SK-N-SH (cell line): ENCODE measurements at regions not wholly inside any gene's neighbourhood (a gene's known extent, or its start where the extent isn't known, plus 50 kb on each side); places are given as distances from the start of the nearest gene placed in this dataset.
"Not testable (repeated sequence)": the region's sequence is repeated elsewhere in the genome, so short reads cannot be mapped to it uniquely, and the experiment has no call there.

Experiments
- CTCF ChIA-PET: fragments of 300-600, 350-600 bp; formaldehyde crosslinking; extraction: SDS; loops from one replicate; lab custom pipeline; 2021; lab: Yijun Ruan, JAX
- POLR2A ChIA-PET: fragments of 350-600 bp; sonication (Branson Sonifier 250); formaldehyde crosslinking; extraction: SDS; loops from one replicate; lab custom pipeline; 2020; ENCODE audit warnings: antibody characterized with exemption, inconsistent platforms; lab: Yijun Ruan, JAX
- DNase-seq: peaks from one replicate; pipeline ENCODE4 v3.0.0; 2012
- H2AFZ ChIP-seq: fragments of 200-600 bp; sonication (generic); 2 replicates; pipeline ENCODE4 v1.8.1; 2016; ENCODE audit warnings: antibody characterized with exemption, mild to moderate bottlenecking, low read depth
- H3F3A ChIP-seq: fragments of 200-600 bp; sonication (generic); replicated peaks from 2 replicates; pipeline ENCODE3; 2016; ENCODE audit warnings: antibody characterized with exemption, mild to moderate bottlenecking; ENCODE audit not compliant: insufficient read depth
- H3K27ac ChIP-seq, 2 experiments: fragments of 200-500 bp in 1 of 2; fragments of 200-600 bp in 1 of 2; sonication (Bioruptor generic) in 1 of 2; sonication (generic), shearing (Covaris generic) in 1 of 2; 2 replicates each; pipeline versions ENCODE4 v1.5.1 to v1.6.1; 2014 to 2016; ENCODE audit warnings: low read depth in 2 of 2, inconsistent platforms in 1 of 2, low read length in 1 of 2, mild to moderate bottlenecking in 1 of 2, mixed read lengths in 1 of 2
- H3K27me3 ChIP-seq: fragments of 200-600 bp; sonication (generic), shearing (Covaris generic); 2 replicates; pipeline ENCODE4 v1.6.1; 2016; ENCODE audit warnings: mixed run types; ENCODE audit not compliant: insufficient read depth
- H3K36me3 ChIP-seq, 2 experiments: fragments of 200-500 bp in 1 of 2; fragments of 200-600 bp in 1 of 2; sonication (Bioruptor generic) in 1 of 2; sonication (generic) in 1 of 2; replicated peaks in 1 of 2; 2 replicates each; pipeline versions ENCODE3 to v1.5.1; 2014 to 2016; ENCODE audit warnings: low read length in 1 of 2, mild to moderate bottlenecking in 1 of 2; ENCODE audit not compliant: insufficient read depth in 2 of 2, control insufficient read depth in 1 of 2
- H3K4me1 ChIP-seq, 2 experiments: fragments of 200-500 bp in 1 of 2; fragments of 200-600 bp in 1 of 2; sonication (Bioruptor generic) in 1 of 2; sonication (generic), shearing (Covaris generic) in 1 of 2; 2 replicates each; pipeline versions ENCODE4 v1.5.1 to v1.6.1; 2014 to 2016; ENCODE audit warnings: low read depth in 1 of 2, low read length in 1 of 2, mixed run types in 1 of 2; ENCODE audit not compliant: insufficient read depth in 2 of 2, control insufficient read depth in 1 of 2
- H3K4me2 ChIP-seq: fragments of 200-600 bp; sonication (generic), shearing (Covaris generic); 2 replicates; pipeline ENCODE4 v1.6.1; 2017; ENCODE audit warnings: mixed run types
- H3K4me3 ChIP-seq, 2 experiments: fragments of 200-500 bp in 1 of 2; fragments of 200-600 bp in 1 of 2; sonication (Bioruptor generic) in 1 of 2; sonication (generic), shearing (Covaris generic) in 1 of 2; 2 replicates each; pipeline versions ENCODE4 v1.5.1 to v1.8.1; 2014 to 2016; ENCODE audit warnings: low read depth in 2 of 2, inconsistent platforms in 1 of 2, low read length in 1 of 2, mild to moderate bottlenecking in 1 of 2, mixed read lengths in 1 of 2, moderate library complexity in 1 of 2
- H3K79me2 ChIP-seq: fragments of 200-600 bp; sonication (generic); 2 replicates; pipeline ENCODE4 v1.8.1; 2017; ENCODE audit warnings: mild to moderate bottlenecking; ENCODE audit not compliant: insufficient read depth
- H3K9ac ChIP-seq: fragments of 200-600 bp; sonication (generic); 2 replicates; pipeline ENCODE4 v1.6.1; 2017; ENCODE audit warnings: mixed run types
- H3K9me2 ChIP-seq: fragments of 200-600 bp; sonication (generic); 2 replicates; pipeline ENCODE4 v1.6.1; 2017; ENCODE audit warnings: mixed run types
- H3K9me3 ChIP-seq: fragments of 200-600 bp; sonication (generic); 2 replicates; pipeline ENCODE4 v1.6.1; 2017; ENCODE audit warnings: mixed run types, mild to moderate bottlenecking, moderate library complexity
- H4K20me1 ChIP-seq: fragments of 200-600 bp; sonication (generic); 2 replicates; pipeline ENCODE4 v1.6.1; 2017; ENCODE audit warnings: mild to moderate bottlenecking, mixed run types; ENCODE audit not compliant: insufficient read depth
- CHD2 ChIP-seq: fragments of 150-350 bp; IDR thresholded peaks from 2 replicates; pipeline ENCODE4 v1.6.1; 2018; ENCODE audit warnings: low read length; ENCODE audit not compliant: partially characterized antibody
- ELF1 ChIP-seq: IDR thresholded peaks from 2 replicates; pipeline ENCODE4 v1.4.0; 2012
- EP300 ChIP-seq, 2 experiments: IDR thresholded peaks; 2 replicates each; pipeline versions ENCODE4 v1.4.0 to v1.6.1; 2012; ENCODE audit warnings: borderline replicate concordance in 1 of 2, low read depth in 1 of 2, low read length in 1 of 2
- FOSL2 ChIP-seq: IDR thresholded peaks from 2 replicates; pipeline ENCODE4 v1.4.0; 2012; ENCODE audit warnings: low read depth, mild to moderate bottlenecking, moderate library complexity, borderline replicate concordance
- FOXJ3 ChIP-seq: sonication (generic); formaldehyde crosslinking; IDR thresholded peaks from 2 replicates; pipeline ENCODE4 v1.5.1; 2020; ENCODE audit warnings: mild to moderate bottlenecking, missing genetic modification reagents
- GABPA ChIP-seq: IDR thresholded peaks from 2 replicates; pipeline ENCODE4 v1.4.0; 2012; ENCODE audit warnings: low read depth, mild to moderate bottlenecking
- RCOR1 ChIP-seq: fragments of 150-350 bp; IDR thresholded peaks from 2 replicates; pipeline ENCODE4 v1.6.1; 2017; ENCODE audit warnings: antibody characterized with exemption, low read length
- TAF1 ChIP-seq: IDR thresholded peaks from 2 replicates; pipeline ENCODE4 v1.6.1; 2012; ENCODE audit warnings: low read depth, mild to moderate bottlenecking, low read length, moderate library complexity, borderline replicate concordance
- TCF12 ChIP-seq: IDR thresholded peaks from 2 replicates; pipeline ENCODE4 v1.4.0; 2012
- WGBS: methylation state at CpG from one replicate; pipeline ENCODE4 v1.1.6; 2017; ENCODE audit warnings: low lambda C conversion rate; 5-methylcytosine and 5-hydroxymethylcytosine counted together
- TF ChIP-seq, protein P1 (sequence below): IDR thresholded peaks from 2 replicates; pipeline ENCODE4 v1.6.1; 2012; ENCODE audit warnings: mild to moderate bottlenecking, low read depth, low read length, moderate library complexity
- TF ChIP-seq, protein P2 (sequence below): IDR thresholded peaks from 2 replicates; pipeline ENCODE4 v1.4.0; 2012; ENCODE audit warnings: low read depth, borderline replicate concordance
- TF ChIP-seq, protein P3 (sequence below): fragments of 200-600 bp; sonication (generic); IDR thresholded peaks from 2 replicates; pipeline ENCODE4 v1.6.1; 2017; ENCODE audit warnings: antibody characterized with exemption, mild to moderate bottlenecking, moderate library complexity

- TF ChIP-seq, protein P1, sequence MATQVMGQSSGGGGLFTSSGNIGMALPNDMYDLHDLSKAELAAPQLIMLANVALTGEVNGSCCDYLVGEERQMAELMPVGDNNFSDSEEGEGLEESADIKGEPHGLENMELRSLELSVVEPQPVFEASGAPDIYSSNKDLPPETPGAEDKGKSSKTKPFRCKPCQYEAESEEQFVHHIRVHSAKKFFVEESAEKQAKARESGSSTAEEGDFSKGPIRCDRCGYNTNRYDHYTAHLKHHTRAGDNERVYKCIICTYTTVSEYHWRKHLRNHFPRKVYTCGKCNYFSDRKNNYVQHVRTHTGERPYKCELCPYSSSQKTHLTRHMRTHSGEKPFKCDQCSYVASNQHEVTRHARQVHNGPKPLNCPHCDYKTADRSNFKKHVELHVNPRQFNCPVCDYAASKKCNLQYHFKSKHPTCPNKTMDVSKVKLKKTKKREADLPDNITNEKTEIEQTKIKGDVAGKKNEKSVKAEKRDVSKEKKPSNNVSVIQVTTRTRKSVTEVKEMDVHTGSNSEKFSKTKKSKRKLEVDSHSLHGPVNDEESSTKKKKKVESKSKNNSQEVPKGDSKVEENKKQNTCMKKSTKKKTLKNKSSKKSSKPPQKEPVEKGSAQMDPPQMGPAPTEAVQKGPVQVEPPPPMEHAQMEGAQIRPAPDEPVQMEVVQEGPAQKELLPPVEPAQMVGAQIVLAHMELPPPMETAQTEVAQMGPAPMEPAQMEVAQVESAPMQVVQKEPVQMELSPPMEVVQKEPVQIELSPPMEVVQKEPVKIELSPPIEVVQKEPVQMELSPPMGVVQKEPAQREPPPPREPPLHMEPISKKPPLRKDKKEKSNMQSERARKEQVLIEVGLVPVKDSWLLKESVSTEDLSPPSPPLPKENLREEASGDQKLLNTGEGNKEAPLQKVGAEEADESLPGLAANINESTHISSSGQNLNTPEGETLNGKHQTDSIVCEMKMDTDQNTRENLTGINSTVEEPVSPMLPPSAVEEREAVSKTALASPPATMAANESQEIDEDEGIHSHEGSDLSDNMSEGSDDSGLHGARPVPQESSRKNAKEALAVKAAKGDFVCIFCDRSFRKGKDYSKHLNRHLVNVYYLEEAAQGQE: no peak
- TF ChIP-seq CHD2 (no peak), FOSL2 (no peak), FOXJ3 (CRISPR knock-in tag) (no peak), TCF12 (no peak), ELF1 (no peak), RCOR1 (no peak), GABPA (no peak), EP300 (IDR thresholded peaks at IDR 0.05; ENCODE audit: borderline replicate concordance in 1 of 2, low read depth in 1 of 2, low read length in 1 of 2) (no peak), TAF1 (no peak)
- TF ChIP-seq, protein P2, sequence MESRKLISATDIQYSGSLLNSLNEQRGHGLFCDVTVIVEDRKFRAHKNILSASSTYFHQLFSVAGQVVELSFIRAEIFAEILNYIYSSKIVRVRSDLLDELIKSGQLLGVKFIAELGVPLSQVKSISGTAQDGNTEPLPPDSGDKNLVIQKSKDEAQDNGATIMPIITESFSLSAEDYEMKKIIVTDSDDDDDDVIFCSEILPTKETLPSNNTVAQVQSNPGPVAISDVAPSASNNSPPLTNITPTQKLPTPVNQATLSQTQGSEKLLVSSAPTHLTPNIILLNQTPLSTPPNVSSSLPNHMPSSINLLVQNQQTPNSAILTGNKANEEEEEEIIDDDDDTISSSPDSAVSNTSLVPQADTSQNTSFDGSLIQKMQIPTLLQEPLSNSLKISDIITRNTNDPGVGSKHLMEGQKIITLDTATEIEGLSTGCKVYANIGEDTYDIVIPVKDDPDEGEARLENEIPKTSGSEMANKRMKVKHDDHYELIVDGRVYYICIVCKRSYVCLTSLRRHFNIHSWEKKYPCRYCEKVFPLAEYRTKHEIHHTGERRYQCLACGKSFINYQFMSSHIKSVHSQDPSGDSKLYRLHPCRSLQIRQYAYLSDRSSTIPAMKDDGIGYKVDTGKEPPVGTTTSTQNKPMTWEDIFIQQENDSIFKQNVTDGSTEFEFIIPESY: no peak
- TF ChIP-seq, protein P3, sequence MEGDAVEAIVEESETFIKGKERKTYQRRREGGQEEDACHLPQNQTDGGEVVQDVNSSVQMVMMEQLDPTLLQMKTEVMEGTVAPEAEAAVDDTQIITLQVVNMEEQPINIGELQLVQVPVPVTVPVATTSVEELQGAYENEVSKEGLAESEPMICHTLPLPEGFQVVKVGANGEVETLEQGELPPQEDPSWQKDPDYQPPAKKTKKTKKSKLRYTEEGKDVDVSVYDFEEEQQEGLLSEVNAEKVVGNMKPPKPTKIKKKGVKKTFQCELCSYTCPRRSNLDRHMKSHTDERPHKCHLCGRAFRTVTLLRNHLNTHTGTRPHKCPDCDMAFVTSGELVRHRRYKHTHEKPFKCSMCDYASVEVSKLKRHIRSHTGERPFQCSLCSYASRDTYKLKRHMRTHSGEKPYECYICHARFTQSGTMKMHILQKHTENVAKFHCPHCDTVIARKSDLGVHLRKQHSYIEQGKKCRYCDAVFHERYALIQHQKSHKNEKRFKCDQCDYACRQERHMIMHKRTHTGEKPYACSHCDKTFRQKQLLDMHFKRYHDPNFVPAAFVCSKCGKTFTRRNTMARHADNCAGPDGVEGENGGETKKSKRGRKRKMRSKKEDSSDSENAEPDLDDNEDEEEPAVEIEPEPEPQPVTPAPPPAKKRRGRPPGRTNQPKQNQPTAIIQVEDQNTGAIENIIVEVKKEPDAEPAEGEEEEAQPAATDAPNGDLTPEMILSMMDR: no peak
Observed at GRCh38 chr5:158039441-158039840, 180.5 kb upstream of the CLINT1 start (continued).

DNA sequence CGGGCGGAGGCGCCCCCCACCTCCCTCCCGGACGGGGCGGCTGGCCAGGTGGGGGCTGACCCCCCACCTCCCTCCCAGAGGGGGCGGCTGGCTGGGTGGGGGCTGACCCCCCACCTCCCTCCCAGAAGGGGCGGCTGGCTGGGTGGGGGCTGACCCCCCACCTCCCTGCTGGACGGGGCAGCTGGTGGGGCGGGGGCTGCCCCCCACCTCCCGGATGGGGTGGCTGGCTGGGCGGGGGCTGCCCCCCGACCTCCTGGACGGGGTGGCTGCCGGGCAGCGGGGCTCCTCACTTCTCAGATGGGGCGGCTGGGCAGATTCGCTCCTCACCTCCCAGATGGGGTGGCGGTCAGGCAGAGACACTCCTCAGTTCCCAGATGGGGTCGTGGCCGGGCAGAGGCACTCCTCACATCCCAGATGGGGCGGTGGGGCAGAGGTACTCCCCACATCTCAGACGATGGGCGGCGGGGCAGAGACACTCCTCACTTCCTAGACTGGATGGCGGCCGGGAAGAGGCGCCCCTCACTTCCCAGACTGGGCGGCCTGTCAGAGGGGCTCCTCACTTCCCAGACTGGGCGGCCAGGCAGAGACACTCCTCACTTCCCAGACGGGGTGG, 178.1 kb upstream of the CLINT1 start:
- H3K9me3 ChIP-seq, DNase-seq, H3K9me2 ChIP-seq, H3K4me2 ChIP-seq, H4K20me1 ChIP-seq, H3K79me2 ChIP-seq, H3K36me3 ChIP-seq, H3K9ac ChIP-seq, H3F3A ChIP-seq, CTCF ChIA-PET, POLR2A ChIA-PET, H2AFZ ChIP-seq, H3K27me3 ChIP-seq, H3K4me1 ChIP-seq, H3K27ac ChIP-seq, H3K4me3 ChIP-seq: not testable (repeated sequence)
- 85% methylated on average over 20 of the region's 31 CpGs for WGBS

DNA sequence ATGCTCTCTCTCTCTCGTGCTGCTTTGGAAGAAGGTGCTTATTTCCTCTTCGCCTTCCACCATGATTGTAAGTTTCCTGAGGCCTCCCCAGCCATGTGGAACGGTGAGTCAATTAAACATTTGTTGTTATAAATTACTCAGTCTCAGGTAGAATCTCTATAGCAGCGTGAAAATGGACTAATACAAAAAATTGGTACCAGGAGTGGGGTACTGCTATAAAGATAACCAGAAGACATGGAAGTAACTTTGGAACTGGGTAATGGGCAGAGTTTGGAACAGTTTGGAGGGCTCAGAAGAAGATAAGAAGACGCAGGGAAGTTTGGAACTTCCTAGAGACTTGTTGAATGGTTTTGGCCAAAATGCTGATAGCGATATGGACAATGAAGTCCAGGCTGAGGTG, 175.6 kb upstream of the CLINT1 start:
- H3K9ac ChIP-seq, CTCF ChIA-PET, H4K20me1 ChIP-seq, H3K36me3 ChIP-seq, POLR2A ChIA-PET, H3K79me2 ChIP-seq, H2AFZ ChIP-seq, H3K4me3 ChIP-seq, H3K27ac ChIP-seq, H3F3A ChIP-seq, DNase-seq, H3K9me3 ChIP-seq, H3K9me2 ChIP-seq, H3K4me1 ChIP-seq, H3K4me2 ChIP-seq, H3K27me3 ChIP-seq: not testable (repeated sequence)
- WGBS: 28% methylated on average over 6 of the region's 6 CpGs
